ENCODE measurements at regions not wholly inside any gene's neighbourhood (a gene's known extent, or its start where the extent isn't known, plus 50 kb on each side); places are given as distances from the start of the nearest gene placed in this dataset.

GRCh38 chr5:105263515-105263914 is 1700.9 kb upstream of the NUDT12 start:
- Histone ChIP-seq H4K20me1 (ENCODE audit: control insufficient read depth, extremely low read depth, insufficient read depth, low read length) (no peaks in the 10 kb centered on the region), H3K9ac (ENCODE audit: control insufficient read depth, extremely low read depth, insufficient read depth, low read length) (no peak overlapping the region), H3K9me1 (ENCODE audit: control insufficient read depth, extremely low read depth, insufficient read depth, low read length) (no peaks in the 10 kb centered on the region), H2AFZ (ENCODE audit: control insufficient read depth, low read length) (no peak overlapping the region), H3K27me3 (ENCODE audit: control insufficient read depth, extremely low read depth, insufficient read depth, low read length) (no peaks in the 10 kb centered on the region), H3K4me1 (ENCODE audit: control insufficient read depth, extremely low read depth, insufficient read depth, low read length) (no peaks in the 10 kb centered on the region), H3K27ac (ENCODE audit: control insufficient read depth, insufficient read depth, low read length) (no peak overlapping the region), H3K4me3 (ENCODE audit: control insufficient read depth in 2 of 3, extremely low read depth in 1 of 3, insufficient read depth in 2 of 3, low read depth in 1 of 3, low read length in 3 of 3) (no peak overlapping the region), H3K36me3 (ENCODE audit: control insufficient read depth in 2 of 2, extremely low read depth in 1 of 2, insufficient read depth in 2 of 2, low read length in 2 of 2) (no peaks in the 10 kb centered on the region), H3K4me2 (ENCODE audit: control insufficient read depth, extremely low read depth, insufficient read depth, low read depth, low read length) (no peak overlapping the region), H3K79me2 (ENCODE audit: control insufficient read depth, insufficient read depth, low read length) (no peaks in the 10 kb centered on the region), H3K9me3 (ENCODE audit: control insufficient read depth, low read depth, low read length) (no peaks in the 10 kb centered on the region)
- DNase-seq (ENCODE audit: low read depth, low spot score) (no peak), FAIRE-seq (no peak)
- dilution Hi-C loops (cut with MboI; ENCODE audit: extremely low pct_ligation_motif_present, low sequenced_read_pairs): no loop called here
- TF ChIP-seq EZH2 (IDR thresholded peaks at IDR 0.05; ENCODE audit: low read length) (no peak), CTCF (optimal IDR thresholded peaks at IDR 0.05 in 1 of 3, IDR thresholded peaks at IDR 0.05 in 1 of 3, conservative IDR thresholded peaks at IDR 0.05 in 1 of 3; ENCODE audit: extremely low read depth in 1 of 3, insufficient read depth in 2 of 3, low read length in 3 of 3) (no peak)

- H3K4me3 ChIP-seq (ENCODE audit: control insufficient read depth in 2 of 3, extremely low read depth in 1 of 3, insufficient read depth in 2 of 3, low read depth in 1 of 3, low read length in 3 of 3): no peak overlapping the region
- no peaks in the 10 kb centered on the region for H3K9me1 ChIP-seq (ENCODE audit: control insufficient read depth, extremely low read depth, insufficient read depth, low read length)
- DNase-seq (ENCODE audit: low read depth, low spot score) (no peak), FAIRE-seq (no peak)
- no peaks in the 10 kb centered on the region for H3K4me1 ChIP-seq (ENCODE audit: control insufficient read depth, extremely low read depth, insufficient read depth, low read length)
- TF ChIP-seq CTCF (optimal IDR thresholded peaks at IDR 0.05 in 1 of 3, IDR thresholded peaks at IDR 0.05 in 1 of 3, conservative IDR thresholded peaks at IDR 0.05 in 1 of 3; ENCODE audit: extremely low read depth in 1 of 3, insufficient read depth in 2 of 3, low read length in 3 of 3): no peak
- no peak for TF ChIP-seq EZH2 (IDR thresholded peaks at IDR 0.05; ENCODE audit: low read length)
- H2AFZ ChIP-seq (ENCODE audit: control insufficient read depth, low read length): no peak overlapping the region
- no peaks in the 10 kb centered on the region for H3K36me3 ChIP-seq (ENCODE audit: control insufficient read depth in 2 of 2, extremely low read depth in 1 of 2, insufficient read depth in 2 of 2, low read length in 2 of 2)
- H3K27ac ChIP-seq (ENCODE audit: control insufficient read depth, insufficient read depth, low read length): no peak overlapping the region
- no peaks in the 10 kb centered on the region for H3K79me2 ChIP-seq (ENCODE audit: control insufficient read depth, insufficient read depth, low read length)
- no peak overlapping the region for H3K9ac ChIP-seq (ENCODE audit: control insufficient read depth, extremely low read depth, insufficient read depth, low read length)
- no peaks in the 10 kb centered on the region for H3K9me3 ChIP-seq (ENCODE audit: control insufficient read depth, low read depth, low read length)
- no peaks in the 10 kb centered on the region for H4K20me1 ChIP-seq (ENCODE audit: control insufficient read depth, extremely low read depth, insufficient read depth, low read length)
- H3K4me2 ChIP-seq (ENCODE audit: control insufficient read depth, extremely low read depth, insufficient read depth, low read depth, low read length): no peak overlapping the region
- dilution Hi-C loops (cut with MboI; ENCODE audit: extremely low pct_ligation_motif_present, low sequenced_read_pairs): no loop called here
- H3K27me3 ChIP-seq (ENCODE audit: control insufficient read depth, extremely low read depth, insufficient read depth, low read length): no peaks in the 10 kb centered on the region
Observed at GRCh38 chr5:105259581-105260217, 1697.1 kb upstream of the NUDT12 start.
